ENCODE measurements at regions not wholly inside any gene's neighbourhood (a gene's known extent, or its start where the extent isn't known, plus 50 kb on each side); places are given as distances from the start of the nearest gene placed in this dataset.

- Histone ChIP-seq H3K4me3 (ENCODE audit: low read depth, low read length) (no peak overlapping the region), H3K9ac (ENCODE audit: low read length) (no peak overlapping the region), H3K27me3 (ENCODE audit: insufficient read depth, low read length) (no peaks in the 10 kb centered on the region), H4K12ac (ENCODE audit: low read depth, low read length) (no peak overlapping the region), H3K14ac (ENCODE audit: low read length) (no peak overlapping the region), H3K79me1 (ENCODE audit: low read length) (no peaks in the 10 kb centered on the region), H4K8ac (ENCODE audit: low read depth, low read length) (no peak overlapping the region), H3K23ac (ENCODE audit: low read length) (no peak overlapping the region), H3K4ac (ENCODE audit: low read depth, low read length) (no peak overlapping the region), H3K79me2 (ENCODE audit: control insufficient read depth, insufficient read depth, low read length, poor library complexity) (no peaks in the 10 kb centered on the region), H2BK5ac (ENCODE audit: low read depth, low read length, poor library complexity) (no peak overlapping the region), H2BK120ac (ENCODE audit: insufficient read depth, low read length, poor library complexity) (no peak overlapping the region), H4K91ac (ENCODE audit: low read depth, low read length) (no peak overlapping the region), H2AFZ (ENCODE audit: insufficient read depth, low read length, poor library complexity) (no peak overlapping the region), H3K4me1 (ENCODE audit: control insufficient read depth in 1 of 2, insufficient read depth in 2 of 2, low read length in 2 of 2) (no peaks in the 10 kb centered on the region), H2BK12ac (ENCODE audit: low read length) (no peak overlapping the region), H3K4me2 (ENCODE audit: low read length) (no peak overlapping the region), H3K9me3 (ENCODE audit: insufficient read depth, low read depth, low read length) (no peaks in the 10 kb centered on the region), H3K36me3 (ENCODE audit: control insufficient read depth in 1 of 2, insufficient read depth in 2 of 2, low read length in 2 of 2) (no peaks in the 10 kb centered on the region), H2AK5ac (ENCODE audit: low read length) (no peak overlapping the region), H3K27ac (ENCODE audit: low read depth, low read length) (no peak overlapping the region), H3K18ac (ENCODE audit: low read length) (no peak overlapping the region)
- DNase-seq, result no peak
- no CpG with 5 or more reads among the region's 4 CpGs for WGBS (ENCODE audit: extremely low coverage, insufficient coverage, insufficient read length)
These were observed 182.7 kb downstream of the TBX18 start for GRCh38 chr6:84581494-84582259.

- Histone ChIP-seq H4K8ac (ENCODE audit: low read depth, low read length) (no peak overlapping the region), H2BK5ac (ENCODE audit: low read depth, low read length, poor library complexity) (no peak overlapping the region), H3K14ac (ENCODE audit: low read length) (no peak overlapping the region), H4K91ac (ENCODE audit: low read depth, low read length) (no peak overlapping the region), H3K79me1 (ENCODE audit: low read length) (no peaks in the 10 kb centered on the region), H3K36me3 (ENCODE audit: control insufficient read depth in 1 of 2, insufficient read depth in 2 of 2, low read length in 2 of 2) (no peaks in the 10 kb centered on the region), H3K9ac (ENCODE audit: low read length) (no peak overlapping the region), H3K4ac (ENCODE audit: low read depth, low read length) (no peak overlapping the region), H3K27me3 (ENCODE audit: insufficient read depth, low read length) (no peaks in the 10 kb centered on the region), H3K23ac (ENCODE audit: low read length) (no peak overlapping the region), H2BK120ac (ENCODE audit: insufficient read depth, low read length, poor library complexity) (no peak overlapping the region), H3K9me3 (ENCODE audit: insufficient read depth, low read depth, low read length) (no peaks in the 10 kb centered on the region), H3K79me2 (ENCODE audit: control insufficient read depth, insufficient read depth, low read length, poor library complexity) (no peaks in the 10 kb centered on the region), H3K4me2 (ENCODE audit: low read length) (no peak overlapping the region), H2AFZ (ENCODE audit: insufficient read depth, low read length, poor library complexity) (no peak overlapping the region), H2BK12ac (ENCODE audit: low read length) (no peak overlapping the region), H3K27ac (ENCODE audit: low read depth, low read length) (no peak overlapping the region), H3K18ac (ENCODE audit: low read length) (no peak overlapping the region), H4K12ac (ENCODE audit: low read depth, low read length) (no peak overlapping the region), H2AK5ac (ENCODE audit: low read length) (no peak overlapping the region), H3K4me1 (ENCODE audit: control insufficient read depth in 1 of 2, insufficient read depth in 2 of 2, low read length in 2 of 2) (no peaks in the 10 kb centered on the region), H3K4me3 (ENCODE audit: low read depth, low read length) (no peak overlapping the region)
- WGBS (ENCODE audit: extremely low coverage, insufficient coverage, insufficient read length), result no CpG with 5 or more reads among the region's 1 CpG
- DNase-seq, result no peak
These were observed 185.0 kb downstream of the TBX18 start for GRCh38 chr6:84579404-84579803.

GRCh38 chr6:84576029-84576428 is 188.4 kb downstream of the TBX18 start:
- no peak overlapping the region for H2AK5ac ChIP-seq (ENCODE audit: low read length)
- H3K4me3 ChIP-seq (ENCODE audit: low read depth, low read length), result no peak overlapping the region
- H3K23ac ChIP-seq (ENCODE audit: low read length), result no peak overlapping the region
- no peak overlapping the region for H2BK12ac ChIP-seq (ENCODE audit: low read length)
- no peak overlapping the region for H3K9ac ChIP-seq (ENCODE audit: low read length)
- H4K91ac ChIP-seq (ENCODE audit: low read depth, low read length), result no peak overlapping the region
- no peaks in the 10 kb centered on the region for H3K4me1 ChIP-seq (ENCODE audit: control insufficient read depth in 1 of 2, insufficient read depth in 2 of 2, low read length in 2 of 2)
- no peak overlapping the region for H3K27ac ChIP-seq (ENCODE audit: low read depth, low read length)
- no peak overlapping the region for H3K18ac ChIP-seq (ENCODE audit: low read length)
- H2AFZ ChIP-seq (ENCODE audit: insufficient read depth, low read length, poor library complexity), result no peak overlapping the region
- H3K79me2 ChIP-seq (ENCODE audit: control insufficient read depth, insufficient read depth, low read length, poor library complexity), result no peaks in the 10 kb centered on the region
- no peak overlapping the region for H3K14ac ChIP-seq (ENCODE audit: low read length)
- no peaks in the 10 kb centered on the region for H3K36me3 ChIP-seq (ENCODE audit: control insufficient read depth in 1 of 2, insufficient read depth in 2 of 2, low read length in 2 of 2)
- H2BK120ac ChIP-seq (ENCODE audit: insufficient read depth, low read length, poor library complexity), result no peak overlapping the region
- no peak overlapping the region for H4K8ac ChIP-seq (ENCODE audit: low read depth, low read length)
- H2BK5ac ChIP-seq (ENCODE audit: low read depth, low read length, poor library complexity), result no peak overlapping the region
- H3K9me3 ChIP-seq (ENCODE audit: insufficient read depth, low read depth, low read length), result no peaks in the 10 kb centered on the region
- H3K4ac ChIP-seq (ENCODE audit: low read depth, low read length), result no peak overlapping the region
- no peak overlapping the region for H4K12ac ChIP-seq (ENCODE audit: low read depth, low read length)
- no peak overlapping the region for H3K4me2 ChIP-seq (ENCODE audit: low read length)
- DNase-seq, result no peak
- no peaks in the 10 kb centered on the region for H3K79me1 ChIP-seq (ENCODE audit: low read length)
- H3K27me3 ChIP-seq (ENCODE audit: insufficient read depth, low read length), result no peaks in the 10 kb centered on the region

GRCh38 chr6:84575264-84575663 is 189.1 kb downstream of the TBX18 start:
- Histone ChIP-seq H4K8ac (ENCODE audit: low read depth, low read length) (no peak overlapping the region), H3K4me2 (ENCODE audit: low read length) (no peak overlapping the region), H2AK5ac (ENCODE audit: low read length) (no peak overlapping the region), H3K14ac (ENCODE audit: low read length) (no peak overlapping the region), H4K91ac (ENCODE audit: low read depth, low read length) (no peak overlapping the region), H3K36me3 (ENCODE audit: control insufficient read depth in 1 of 2, insufficient read depth in 2 of 2, low read length in 2 of 2) (no peaks in the 10 kb centered on the region), H4K12ac (ENCODE audit: low read depth, low read length) (no peak overlapping the region), H3K27me3 (ENCODE audit: insufficient read depth, low read length) (no peaks in the 10 kb centered on the region), H2BK5ac (ENCODE audit: low read depth, low read length, poor library complexity) (no peak overlapping the region), H2BK12ac (ENCODE audit: low read length) (no peak overlapping the region), H3K9me3 (ENCODE audit: insufficient read depth, low read depth, low read length) (no peaks in the 10 kb centered on the region), H3K79me2 (ENCODE audit: control insufficient read depth, insufficient read depth, low read length, poor library complexity) (no peaks in the 10 kb centered on the region), H3K4me1 (ENCODE audit: control insufficient read depth in 1 of 2, insufficient read depth in 2 of 2, low read length in 2 of 2) (no peaks in the 10 kb centered on the region), H3K4me3 (ENCODE audit: low read depth, low read length) (no peak overlapping the region), H2BK120ac (ENCODE audit: insufficient read depth, low read length, poor library complexity) (no peak overlapping the region), H3K27ac (ENCODE audit: low read depth, low read length) (no peak overlapping the region), H2AFZ (ENCODE audit: insufficient read depth, low read length, poor library complexity) (no peak overlapping the region), H3K79me1 (ENCODE audit: low read length) (no peaks in the 10 kb centered on the region), H3K9ac (ENCODE audit: low read length) (no peak overlapping the region), H3K4ac (ENCODE audit: low read depth, low read length) (no peak overlapping the region), H3K18ac (ENCODE audit: low read length) (no peak overlapping the region), H3K23ac (ENCODE audit: low read length) (no peak overlapping the region)
- DNase-seq, result no peak
- no CpG with 5 or more reads among the region's 1 CpG for WGBS (ENCODE audit: extremely low coverage, insufficient coverage, insufficient read length)

All from trophoblast cell (in vitro differentiated cells and primary cell).